ENCODE measurements at regions not wholly inside any gene's neighbourhood (a gene's known extent, or its start where the extent isn't known, plus 50 kb on each side); places are given as distances from the start of the nearest gene placed in this dataset.

GRCh38 chr12:131355361-131356245, 355.3 kb upstream of the SFSWAP start:
- H3K4me3 ChIP-seq (ENCODE audit: low read depth, low read length) = no peak overlapping the region
- no peak for DNase-seq (ENCODE audit: low read depth)
- no peak for TF ChIP-seq CTCF (IDR thresholded peaks at IDR 0.05; ENCODE audit: control insufficient read depth, extremely low read depth, insufficient read depth)

GRCh38 chr12:131356485-131357184, 354.3 kb upstream of the SFSWAP start:
- no peak for DNase-seq (ENCODE audit: low read depth)
- TF ChIP-seq CTCF (IDR thresholded peaks at IDR 0.05; ENCODE audit: control insufficient read depth, extremely low read depth, insufficient read depth) = no peak

GRCh38 chr12:131357185-131357747, 353.6 kb upstream of the SFSWAP start:
- no peak for TF ChIP-seq CTCF (IDR thresholded peaks at IDR 0.05; ENCODE audit: control insufficient read depth, extremely low read depth, insufficient read depth)
- no peak overlapping the region for H3K4me3 ChIP-seq (ENCODE audit: low read depth, low read length)
- DNase-seq (ENCODE audit: low read depth) = no peak

More at GRCh38 chr12:131356485-131357184, 354.3 kb upstream of the SFSWAP start:
- no peak overlapping the region for H3K4me3 ChIP-seq (ENCODE audit: low read depth, low read length)

GRCh38 chr12:131357920-131358319, 353.0 kb upstream of the SFSWAP start:
- TF ChIP-seq CTCF (IDR thresholded peaks at IDR 0.05; ENCODE audit: control insufficient read depth, extremely low read depth, insufficient read depth) = no peak
- no peak overlapping the region for H3K4me3 ChIP-seq (ENCODE audit: low read depth, low read length)
- no peak for DNase-seq (ENCODE audit: low read depth)

- no peak overlapping the region for H3K4me3 ChIP-seq (ENCODE audit: low read depth, low read length)
- no peak for TF ChIP-seq CTCF (IDR thresholded peaks at IDR 0.05; ENCODE audit: control insufficient read depth, extremely low read depth, insufficient read depth)
- DNase-seq (ENCODE audit: low read depth) = no peak
These were observed 348.3 kb upstream of the SFSWAP start for GRCh38 chr12:131362291-131363211.

GRCh38 chr12:131363393-131363792, 347.5 kb upstream of the SFSWAP start:
- no peak for DNase-seq (ENCODE audit: low read depth)
- H3K4me3 ChIP-seq (ENCODE audit: low read depth, low read length) = no peak overlapping the region
- no peak for TF ChIP-seq CTCF (IDR thresholded peaks at IDR 0.05; ENCODE audit: control insufficient read depth, extremely low read depth, insufficient read depth)

Data from LNCaP clone FGC (cell line).